ENCODE measurements at regions not wholly inside any gene's neighbourhood (a gene's known extent, or its start where the extent isn't known, plus 50 kb on each side); places are given as distances from the start of the nearest gene placed in this dataset.

GRCh38 chr14:43249116-43249515 is 1258.0 kb downstream of the FSCB start:
- no peaks in the 10 kb centered on the region for H3K4me1 ChIP-seq
- H3K4me3 ChIP-seq = no peak overlapping the region
- no peak overlapping the region for H3K27ac ChIP-seq
- H3K36me3 ChIP-seq = no peaks in the 10 kb centered on the region
- DNase-seq (ENCODE audit: low spot score in 2 of 2) = no peak
- TF ChIP-seq CTCF (IDR thresholded peaks at IDR 0.05) (no peak), POLR2A (IDR thresholded peaks at IDR 0.05) (no peak), EP300 (IDR thresholded peaks at IDR 0.05) (no peak)
- H3K27me3 ChIP-seq = no peaks in the 10 kb centered on the region
- no peaks in the 10 kb centered on the region for H3K9me3 ChIP-seq

GRCh38 chr14:43247877-43248276 is 1259.2 kb downstream of the FSCB start:
- no peaks in the 10 kb centered on the region for H3K4me1 ChIP-seq
- H3K36me3 ChIP-seq = no peaks in the 10 kb centered on the region
- H3K27ac ChIP-seq = no peak overlapping the region
- TF ChIP-seq EP300 (IDR thresholded peaks at IDR 0.05) (no peak), POLR2A (IDR thresholded peaks at IDR 0.05) (no peak), CTCF (IDR thresholded peaks at IDR 0.05) (no peak)
- H3K9me3 ChIP-seq = no peaks in the 10 kb centered on the region
- H3K4me3 ChIP-seq = no peak overlapping the region
- 79 to 85% methylated on average over 1 of the region's 1 CpG for WGBS, 2 donors
- no peaks in the 10 kb centered on the region for H3K27me3 ChIP-seq
- no peak for DNase-seq (ENCODE audit: low spot score in 2 of 2)

GRCh38 chr14:43244142-43244625 is 1262.9 kb downstream of the FSCB start:
- no peaks in the 10 kb centered on the region for H3K27me3 ChIP-seq
- no peaks in the 10 kb centered on the region for H3K4me1 ChIP-seq
- no peak for DNase-seq (ENCODE audit: low spot score in 2 of 2)
- no peak overlapping the region for H3K27ac ChIP-seq
- H3K36me3 ChIP-seq = no peaks in the 10 kb centered on the region
- WGBS, 2 donors = 67 to 71% methylated on average over 2 of the region's 2 CpGs
- no peaks in the 10 kb centered on the region for H3K9me3 ChIP-seq
- H3K4me3 ChIP-seq = no peak overlapping the region
- no peak for TF ChIP-seq EP300 (IDR thresholded peaks at IDR 0.05)
- no peak for TF ChIP-seq CTCF (IDR thresholded peaks at IDR 0.05)
- no peak for TF ChIP-seq POLR2A (IDR thresholded peaks at IDR 0.05)

- Histone ChIP-seq H3K36me3 (no peaks in the 10 kb centered on the region), H3K4me3 (no peak overlapping the region), H3K9me3 (no peaks in the 10 kb centered on the region), H3K4me1 (no peaks in the 10 kb centered on the region), H3K27me3 (no peaks in the 10 kb centered on the region), H3K27ac (no peak overlapping the region)
- no peak for TF ChIP-seq CTCF (IDR thresholded peaks at IDR 0.05)
- no peak for TF ChIP-seq POLR2A (IDR thresholded peaks at IDR 0.05)
- TF ChIP-seq EP300 (IDR thresholded peaks at IDR 0.05) = no peak
- no peak for DNase-seq (ENCODE audit: low spot score in 2 of 2)
- 92 to 93% methylated on average over 1 of the region's 1 CpG for WGBS, 2 donors
Measured at GRCh38 chr14:43243168-43243567, 1263.9 kb downstream of the FSCB start.

- H3K27ac ChIP-seq = no peak overlapping the region
- no peak for DNase-seq (ENCODE audit: low spot score in 2 of 2)
- H3K36me3 ChIP-seq = no peaks in the 10 kb centered on the region
- peaks cover 0 to 6% (median 0%) of the 10 kb centered on the region in 4 donors for H3K9me3 ChIP-seq
- no peak for TF ChIP-seq CTCF (IDR thresholded peaks at IDR 0.05)
- H3K4me3 ChIP-seq = no peak overlapping the region
- WGBS, 2 donors = 92 to 95% methylated on average over 2 of the region's 2 CpGs
- H3K4me1 ChIP-seq = no peaks in the 10 kb centered on the region
- H3K27me3 ChIP-seq = no peaks in the 10 kb centered on the region
Measured at GRCh38 chr14:43232261-43232660, 1274.8 kb downstream of the FSCB start.
